ENCODE measurements at regions not wholly inside any gene's neighbourhood (a gene's known extent, or its start where the extent isn't known, plus 50 kb on each side); places are given as distances from the start of the nearest gene placed in this dataset.

- 47 to 64% methylated on average over 10 of the region's 10 CpGs for WGBS, 2 donors
- peaks cover 6 to 14% (median 7%) of the 10 kb centered on the region in 3 donors for H3K4me1 ChIP-seq
- intact Hi-C loops (cut with DNase I), result no loop called here
- no peak for TF ChIP-seq CTCF (IDR thresholded peaks at IDR 0.05)
- no peak overlapping the region for H3K4me3 ChIP-seq
- ATAC-seq (no peak), FAIRE-seq (no peak), DNase-seq (no peak)
- H3K9me3 ChIP-seq, result no peaks in the 10 kb centered on the region
- H3K36me3 ChIP-seq, result no peaks in the 10 kb centered on the region
- H3K27me3 ChIP-seq, result no peaks in the 10 kb centered on the region
- peak overlapping the region in 2 of 4 donors; percentile 39 to 42 for H3K27ac ChIP-seq
Measured at GRCh38 chr10:78914060-78914378, 154.7 kb upstream of the ZMIZ1 start.

- no peak for TF ChIP-seq CTCF (IDR thresholded peaks at IDR 0.05)
- Histone ChIP-seq H3K4me3 (no peak overlapping the region), H3K36me3 (no peaks in the 10 kb centered on the region), H3K9me3 (no peaks in the 10 kb centered on the region), H3K4me1 (peaks cover 6 to 14% (median 7%) of the 10 kb centered on the region in 3 donors), H3K27ac (peak overlapping the region in 1 of 4 donors; percentile 42), H3K27me3 (no peaks in the 10 kb centered on the region)
- 50 to 52% methylated on average over 9 of the region's 9 CpGs for WGBS, 2 donors
- peak in 5 of 6 donors; percentile 30 to 67 (median 52) for DNase-seq
- ATAC-seq, result peak in 2 of 4 donors; percentile 38 to 42
- no peak for FAIRE-seq
- intact Hi-C loops (cut with DNase I), result no loop called here
Measured at GRCh38 chr10:78914502-78915189, 154.1 kb upstream of the ZMIZ1 start.

GRCh38 chr10:78915190-78915518 lies 153.6 kb upstream of the ZMIZ1 start:
- H3K9me3 ChIP-seq, result no peaks in the 10 kb centered on the region
- intact Hi-C loops (cut with DNase I), result no loop called here
- H3K4me1 ChIP-seq, result peaks cover 6 to 14% (median 7%) of the 10 kb centered on the region in 3 donors
- no peak for DNase-seq
- no peak for TF ChIP-seq CTCF (IDR thresholded peaks at IDR 0.05)
- WGBS, 2 donors, result 83 to 89% methylated on average over 4 of the region's 4 CpGs
- H3K27me3 ChIP-seq, result no peaks in the 10 kb centered on the region
- H3K36me3 ChIP-seq, result no peaks in the 10 kb centered on the region
- ATAC-seq, result no peak
- H3K4me3 ChIP-seq, result no peak overlapping the region
- FAIRE-seq, result no peak
- H3K27ac ChIP-seq, result no peak overlapping the region

GRCh38 chr10:78916227-78916626 lies 152.5 kb upstream of the ZMIZ1 start:
- H3K9me3 ChIP-seq, result no peaks in the 10 kb centered on the region
- WGBS, 2 donors, result 85% methylated on average over 7 of the region's 7 CpGs
- FAIRE-seq (no peak), ATAC-seq (no peak), DNase-seq (no peak)
- peaks cover 6 to 14% (median 7%) of the 10 kb centered on the region in 3 donors for H3K4me1 ChIP-seq
- no peak overlapping the region for H3K4me3 ChIP-seq
- H3K36me3 ChIP-seq, result no peaks in the 10 kb centered on the region
- no peaks in the 10 kb centered on the region for H3K27me3 ChIP-seq
- TF ChIP-seq CTCF (IDR thresholded peaks at IDR 0.05), result no peak
- intact Hi-C loops (cut with DNase I), result no loop called here
- no peak overlapping the region for H3K27ac ChIP-seq

GRCh38 chr10:78919181-78919966 lies 149.4 kb upstream of the ZMIZ1 start:
- Histone ChIP-seq H3K27ac (no peak overlapping the region), H3K36me3 (no peaks in the 10 kb centered on the region), H3K4me1 (peaks cover 0 to 2% (median 1%) of the 10 kb centered on the region in 3 donors), H3K4me3 (no peak overlapping the region), H3K9me3 (no peaks in the 10 kb centered on the region), H3K27me3 (no peaks in the 10 kb centered on the region)
- FAIRE-seq, result no peak
- no peak for TF ChIP-seq CTCF (IDR thresholded peaks at IDR 0.05)
- no peak for ATAC-seq
- 86 to 90% methylated on average over 7 of the region's 7 CpGs for WGBS, 2 donors
- no peak for DNase-seq
- intact Hi-C loops (cut with DNase I), result no loop called here

All from pancreas (tissue), 10 donors.